ENCODE measurements at regions not wholly inside any gene's neighbourhood (a gene's known extent, or its start where the extent isn't known, plus 50 kb on each side); places are given as distances from the start of the nearest gene placed in this dataset.

DNA sequence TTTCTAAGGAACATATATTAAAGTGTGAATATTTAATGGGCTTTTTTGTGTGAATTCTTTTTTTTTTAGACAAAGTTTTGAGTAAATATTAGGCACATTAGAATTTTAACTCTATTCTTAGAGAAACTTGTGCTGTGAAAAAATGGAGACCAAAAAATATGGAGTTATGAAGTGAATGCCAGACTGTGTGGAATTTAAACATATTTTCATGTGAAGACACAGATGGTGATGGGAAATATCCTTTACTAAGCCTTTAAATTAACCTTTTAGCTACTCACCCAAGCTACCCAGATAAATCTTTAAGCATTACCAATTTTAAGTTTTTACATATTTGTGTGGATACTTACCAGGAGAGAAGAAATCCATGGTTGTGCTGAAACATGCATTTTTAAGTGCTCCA lies 148.8 kb upstream of the OTX2 start:
- TF ChIP-seq, protein P1, sequence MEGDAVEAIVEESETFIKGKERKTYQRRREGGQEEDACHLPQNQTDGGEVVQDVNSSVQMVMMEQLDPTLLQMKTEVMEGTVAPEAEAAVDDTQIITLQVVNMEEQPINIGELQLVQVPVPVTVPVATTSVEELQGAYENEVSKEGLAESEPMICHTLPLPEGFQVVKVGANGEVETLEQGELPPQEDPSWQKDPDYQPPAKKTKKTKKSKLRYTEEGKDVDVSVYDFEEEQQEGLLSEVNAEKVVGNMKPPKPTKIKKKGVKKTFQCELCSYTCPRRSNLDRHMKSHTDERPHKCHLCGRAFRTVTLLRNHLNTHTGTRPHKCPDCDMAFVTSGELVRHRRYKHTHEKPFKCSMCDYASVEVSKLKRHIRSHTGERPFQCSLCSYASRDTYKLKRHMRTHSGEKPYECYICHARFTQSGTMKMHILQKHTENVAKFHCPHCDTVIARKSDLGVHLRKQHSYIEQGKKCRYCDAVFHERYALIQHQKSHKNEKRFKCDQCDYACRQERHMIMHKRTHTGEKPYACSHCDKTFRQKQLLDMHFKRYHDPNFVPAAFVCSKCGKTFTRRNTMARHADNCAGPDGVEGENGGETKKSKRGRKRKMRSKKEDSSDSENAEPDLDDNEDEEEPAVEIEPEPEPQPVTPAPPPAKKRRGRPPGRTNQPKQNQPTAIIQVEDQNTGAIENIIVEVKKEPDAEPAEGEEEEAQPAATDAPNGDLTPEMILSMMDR (conservative IDR thresholded peaks at IDR 0.05): no peak
- no peak for TF ChIP-seq ZFX (IDR thresholded peaks at IDR 0.05)
